HCT116 (cell line): ENCODE measurements at regions not wholly inside any gene's neighbourhood (a gene's known extent, or its start where the extent isn't known, plus 50 kb on each side); places are given as distances from the start of the nearest gene placed in this dataset.

Experiments
- ATAC-seq: fragments of 200-7000 bp; cut with Tn5 transposase; 2 replicates; pipeline ENCODE4 v1.9.1; 2020; ENCODE audit warnings: mild to moderate bottlenecking, moderate library complexity
- BruUV-seq: library from RNA; stranded (reverse); fragments of 400-500 nt; replicated peaks from 2 replicates; lab custom pipeline; 2021; lab: Mats Ljungman, UMichigan
- CTCF ChIA-PET: fragments of 300-600 bp; sonication (Branson Sonifier 250); formaldehyde crosslinking; loops from one replicate; lab custom pipeline; 2021; ENCODE audit warnings: antibody characterized with exemption; lab: Charles Lee
- POLR2A ChIA-PET: fragments of 300-600, 350-600 bp; sonication (Branson Sonifier 250); formaldehyde crosslinking; loops from one replicate; lab custom pipeline; 2021; ENCODE audit warnings: antibody characterized with exemption; lab: Charles Lee
- RAD21 ChIA-PET, 2 experiments: fragments of 300-600 bp; sonication (Branson Sonifier 250); formaldehyde crosslinking; loops; one replicate each; lab custom pipeline; 2023; ENCODE audit warnings: low total read pairs in 2 of 2; ENCODE audit not compliant: uncharacterized antibody in 2 of 2, unreplicated experiment in 2 of 2, low non-redundant PET in 1 of 2; lab: Charles Lee
- DNase-seq: peaks from one replicate; pipeline ENCODE4 v3.0.0-alpha.2; 2010; ENCODE audit warnings: low read depth, low spot score
- H2AFZ ChIP-seq: fragments of 200-600 bp; shearing (Covaris generic), sonication (generic); 2 replicates; pipeline ENCODE4 v1.6.1; 2017; ENCODE audit warnings: low read depth, mixed run types, mixed read lengths, antibody characterized with exemption, low read length; ENCODE audit not compliant: poor library complexity, severe bottlenecking
- H3K27ac ChIP-seq: 2 replicates; pipeline ENCODE4 v1.5.1; 2012; ENCODE audit warnings: low read depth, low read length
- H3K27me3 ChIP-seq: fragments of 200-600 bp; sonication (generic); 2 replicates; pipeline ENCODE4 v1.6.1; 2016; ENCODE audit warnings: mixed run types, low read length, mixed read lengths; ENCODE audit not compliant: insufficient read depth
- H3K36me3 ChIP-seq, 2 experiments: fragments of 200-500 bp in 1 of 2; fragments of 200-600 bp in 1 of 2; sonication (Bioruptor generic) in 1 of 2; sonication (generic) in 1 of 2; 2 replicates each; pipeline versions ENCODE4 v1.5.1 to v1.6.1; 2014 to 2016; ENCODE audit warnings: low read length in 2 of 2, inconsistent platforms in 1 of 2, mixed read lengths in 1 of 2, mixed run types in 1 of 2; ENCODE audit not compliant: insufficient read depth in 2 of 2, control insufficient read depth in 1 of 2
- H3K4me1 ChIP-seq, 2 experiments: fragments of 200-600 bp in 1 of 2; sonication (generic) in 1 of 2; 2 replicates each; pipeline versions ENCODE4 v1.5.1 to v1.6.1; 2012 to 2017; ENCODE audit warnings: low read length in 2 of 2, inconsistent platforms in 1 of 2, mild to moderate bottlenecking in 1 of 2, mixed read lengths in 1 of 2, mixed run types in 1 of 2, moderate library complexity in 1 of 2; ENCODE audit not compliant: insufficient read depth in 2 of 2, control insufficient read depth in 1 of 2
- H3K4me2 ChIP-seq: fragments of 200-600 bp; sonication (generic); 2 replicates; pipeline ENCODE4 v1.6.1; 2017; ENCODE audit warnings: mixed run types, low read length, mixed read lengths
- H3K4me3 ChIP-seq, 2 experiments: fragments of 200-600 bp in 1 of 2; sonication (generic) in 1 of 2; replicated peaks in 1 of 2; 2 replicates each; pipeline ENCODE4 v1.5.1; 2011 to 2016; ENCODE audit warnings: low read length in 2 of 2, control low read depth in 1 of 2, low read depth in 1 of 2, mild to moderate bottlenecking in 1 of 2, mixed read lengths in 1 of 2, mixed run types in 1 of 2
- H3K79me2 ChIP-seq: fragments of 200-600 bp; sonication (generic); 2 replicates; pipeline ENCODE4 v1.6.1; 2017; ENCODE audit warnings: mild to moderate bottlenecking, mixed run types, low read length, moderate library complexity, mixed read lengths; ENCODE audit not compliant: insufficient read depth
- H3K9ac ChIP-seq: fragments of 200-600 bp; sonication (generic); 2 replicates; pipeline ENCODE4 v1.6.1; 2016; ENCODE audit warnings: low read length, mixed read lengths
- H3K9me2 ChIP-seq: fragments of 200-600 bp; sonication (generic), shearing (Covaris generic); 2 replicates; pipeline ENCODE4 v1.6.1; 2017; ENCODE audit warnings: mixed run types, mild to moderate bottlenecking, moderate library complexity; ENCODE audit not compliant: insufficient read depth
- H3K9me3 ChIP-seq, 2 experiments: fragments of 200-500 bp in 1 of 2; fragments of 200-600 bp in 1 of 2; sonication (Bioruptor generic) in 1 of 2; sonication (generic) in 1 of 2; 2 replicates each; pipeline ENCODE4 v1.6.1; 2014 to 2017; ENCODE audit warnings: low read length in 2 of 2, mixed read lengths in 2 of 2, inconsistent platforms in 1 of 2, low read depth in 1 of 2, mild to moderate bottlenecking in 1 of 2, mixed run types in 1 of 2, moderate library complexity in 1 of 2; ENCODE audit not compliant: control insufficient read depth in 1 of 2, insufficient read depth in 1 of 2
- H4K20me1 ChIP-seq: fragments of 200-600 bp; sonication (generic), shearing (Covaris generic); 2 replicates; pipeline ENCODE4 v1.6.1; 2017; ENCODE audit warnings: mixed run types, mild to moderate bottlenecking, moderate library complexity; ENCODE audit not compliant: insufficient read depth
- ATF3 ChIP-seq: IDR thresholded peaks from 2 replicates; pipeline ENCODE4 v1.6.1; 2012
- CBX3 ChIP-seq: IDR thresholded peaks from 2 replicates; pipeline ENCODE4 v1.6.1; 2012; ENCODE audit warnings: low read depth
- ELF1 ChIP-seq: IDR thresholded peaks from 2 replicates; pipeline ENCODE4 v1.6.1; 2012; ENCODE audit warnings: low read depth, borderline replicate concordance
- EZH2 ChIP-seq: fragments of 200-600 bp; sonication (generic); IDR thresholded peaks from 2 replicates; pipeline ENCODE4 v1.6.1; 2017; ENCODE audit warnings: antibody characterized with exemption, mixed run types
- EZH2phosphoT487 ChIP-seq: fragments of 200-600 bp; IDR thresholded peaks from 2 replicates; pipeline ENCODE4 v1.6.1; 2018; ENCODE audit warnings: antibody characterized with exemption, borderline replicate concordance
- FOSL1 ChIP-seq: IDR thresholded peaks from 2 replicates; pipeline ENCODE4 v1.6.1; 2012; ENCODE audit warnings: low read depth
- JUND ChIP-seq: IDR thresholded peaks from 2 replicates; pipeline ENCODE4 v1.6.1; 2012
- POLR2A ChIP-seq: IDR thresholded peaks from 2 replicates; pipeline ENCODE4 v1.7.0; 2011; ENCODE audit warnings: borderline replicate concordance; ENCODE audit not compliant: insufficient read depth, insufficient read length; ENCODE audit errors: extremely low read depth
- POLR2AphosphoS5 ChIP-seq: IDR thresholded peaks from 2 replicates; pipeline ENCODE4 v1.6.1; 2011; ENCODE audit warnings: mild to moderate bottlenecking, low read depth, low read length, moderate library complexity
- TCF7L2 ChIP-seq: IDR thresholded peaks from 2 replicates; pipeline ENCODE4 v1.7.0; 2011; ENCODE audit warnings: borderline replicate concordance, inconsistent platforms; ENCODE audit not compliant: insufficient read depth, insufficient read length; ENCODE audit errors: extremely low read depth
- ZBTB33 ChIP-seq: IDR thresholded peaks from 2 replicates; pipeline ENCODE4 v1.6.1; 2011; ENCODE audit warnings: mild to moderate bottlenecking, low read length, moderate library complexity; ENCODE audit not compliant: insufficient replicate concordance; ENCODE audit errors: extremely low read depth
- ZFX ChIP-seq: fragments of 450-650 bp; IDR thresholded peaks from 2 replicates; pipeline ENCODE4 v1.6.1; 2017
- ZNF274 ChIP-seq: fragments of 200-500 bp; sonication (Bioruptor generic); IDR thresholded peaks from 2 replicates; pipeline ENCODE4 v1.6.1; 2014; ENCODE audit warnings: mild to moderate bottlenecking, low read depth, low read length, inconsistent platforms
- intact Hi-C: fragments of 100-400 bp; cut with micrococcal nuclease; formaldehyde crosslinking; loops from 2 replicates; pipeline ENCODE4 v1.10.0; 2022
- TF ChIP-seq, protein P1 (sequence below): IDR thresholded peaks from 2 replicates; pipeline ENCODE4 v1.6.1; 2012
- TF ChIP-seq, protein P2 (sequence below): IDR thresholded peaks from 2 replicates; pipeline ENCODE4 v1.6.1; 2012; ENCODE audit warnings: low read depth

DNA sequence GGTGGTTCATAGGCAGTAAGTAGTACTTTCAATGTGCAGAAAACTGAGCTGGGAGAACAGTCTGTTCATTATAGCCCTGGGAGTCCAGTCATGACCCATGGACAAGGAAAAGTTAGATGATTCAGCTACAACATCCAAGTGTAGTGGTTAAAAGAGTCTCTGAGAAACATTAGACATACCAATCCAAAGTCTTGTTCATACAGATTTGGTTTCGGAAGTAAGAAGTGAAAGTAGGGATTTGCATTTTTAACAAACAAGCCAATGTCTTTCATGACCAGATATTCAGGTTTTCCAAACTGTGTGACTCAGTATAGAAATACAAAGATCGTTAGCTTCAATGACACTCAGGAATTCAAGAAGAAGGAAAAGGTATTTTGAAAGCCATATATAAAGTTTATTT lies 345.3 kb downstream of the SLITRK1 start:
- peaks cover 0 to 5% of the 10 kb centered on the region in 2 experiments; a peak in 1 of 4 replicates for H3K9me3 ChIP-seq
- H3K4me2 ChIP-seq, result no peak overlapping the region
- ATAC-seq, result no peak
- TF ChIP-seq ZNF274, result no peak
- no peak for TF ChIP-seq ZBTB33
- TF ChIP-seq EZH2phosphoT487, result no peak
- TF ChIP-seq ELF1, result no peak
- TF ChIP-seq TCF7L2, result no peak
- TF ChIP-seq POLR2A, result no peak
- TF ChIP-seq, protein P1, sequence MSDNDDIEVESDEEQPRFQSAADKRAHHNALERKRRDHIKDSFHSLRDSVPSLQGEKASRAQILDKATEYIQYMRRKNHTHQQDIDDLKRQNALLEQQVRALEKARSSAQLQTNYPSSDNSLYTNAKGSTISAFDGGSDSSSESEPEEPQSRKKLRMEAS, result no peak
- TF ChIP-seq ATF3, result no peak
- no peak for TF ChIP-seq CBX3
- TF ChIP-seq FOSL1, result no peak
- no peak for TF ChIP-seq ZFX
- no peak for TF ChIP-seq POLR2AphosphoS5
- TF ChIP-seq JUND, result no peak
- TF ChIP-seq, protein P2, sequence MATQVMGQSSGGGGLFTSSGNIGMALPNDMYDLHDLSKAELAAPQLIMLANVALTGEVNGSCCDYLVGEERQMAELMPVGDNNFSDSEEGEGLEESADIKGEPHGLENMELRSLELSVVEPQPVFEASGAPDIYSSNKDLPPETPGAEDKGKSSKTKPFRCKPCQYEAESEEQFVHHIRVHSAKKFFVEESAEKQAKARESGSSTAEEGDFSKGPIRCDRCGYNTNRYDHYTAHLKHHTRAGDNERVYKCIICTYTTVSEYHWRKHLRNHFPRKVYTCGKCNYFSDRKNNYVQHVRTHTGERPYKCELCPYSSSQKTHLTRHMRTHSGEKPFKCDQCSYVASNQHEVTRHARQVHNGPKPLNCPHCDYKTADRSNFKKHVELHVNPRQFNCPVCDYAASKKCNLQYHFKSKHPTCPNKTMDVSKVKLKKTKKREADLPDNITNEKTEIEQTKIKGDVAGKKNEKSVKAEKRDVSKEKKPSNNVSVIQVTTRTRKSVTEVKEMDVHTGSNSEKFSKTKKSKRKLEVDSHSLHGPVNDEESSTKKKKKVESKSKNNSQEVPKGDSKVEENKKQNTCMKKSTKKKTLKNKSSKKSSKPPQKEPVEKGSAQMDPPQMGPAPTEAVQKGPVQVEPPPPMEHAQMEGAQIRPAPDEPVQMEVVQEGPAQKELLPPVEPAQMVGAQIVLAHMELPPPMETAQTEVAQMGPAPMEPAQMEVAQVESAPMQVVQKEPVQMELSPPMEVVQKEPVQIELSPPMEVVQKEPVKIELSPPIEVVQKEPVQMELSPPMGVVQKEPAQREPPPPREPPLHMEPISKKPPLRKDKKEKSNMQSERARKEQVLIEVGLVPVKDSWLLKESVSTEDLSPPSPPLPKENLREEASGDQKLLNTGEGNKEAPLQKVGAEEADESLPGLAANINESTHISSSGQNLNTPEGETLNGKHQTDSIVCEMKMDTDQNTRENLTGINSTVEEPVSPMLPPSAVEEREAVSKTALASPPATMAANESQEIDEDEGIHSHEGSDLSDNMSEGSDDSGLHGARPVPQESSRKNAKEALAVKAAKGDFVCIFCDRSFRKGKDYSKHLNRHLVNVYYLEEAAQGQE, result no peak
- TF ChIP-seq EZH2, result no peak
- TF ChIP-seq, all 23 proteins: peak for 0
- RAD21 ChIA-PET, result no interaction called here
- no peaks in the 10 kb centered on the region for H4K20me1 ChIP-seq
- H3K36me3 ChIP-seq, result no peaks in the 10 kb centered on the region
- H3K27ac ChIP-seq, result no peak overlapping the region
- H3K9ac ChIP-seq, result no peak overlapping the region
- no peaks in the 10 kb centered on the region for H3K79me2 ChIP-seq
- no peak overlapping the region for H3K4me3 ChIP-seq
- CTCF ChIA-PET, result no interaction called here
- no peaks in the 10 kb centered on the region for H3K27me3 ChIP-seq
- H3K4me1 ChIP-seq, result no peaks in the 10 kb centered on the region
- H3K9me2 ChIP-seq, result no peaks in the 10 kb centered on the region
- no TSS peak for BruUV-seq
- POLR2A ChIA-PET, result no interaction called here
- DNase-seq, result no peak
- H2AFZ ChIP-seq, result no peak overlapping the region
- intact Hi-C loops, result no loop called here
